ENCODE measurements at regions not wholly inside any gene's neighbourhood (a gene's known extent, or its start where the extent isn't known, plus 50 kb on each side); places are given as distances from the start of the nearest gene placed in this dataset.

DNA sequence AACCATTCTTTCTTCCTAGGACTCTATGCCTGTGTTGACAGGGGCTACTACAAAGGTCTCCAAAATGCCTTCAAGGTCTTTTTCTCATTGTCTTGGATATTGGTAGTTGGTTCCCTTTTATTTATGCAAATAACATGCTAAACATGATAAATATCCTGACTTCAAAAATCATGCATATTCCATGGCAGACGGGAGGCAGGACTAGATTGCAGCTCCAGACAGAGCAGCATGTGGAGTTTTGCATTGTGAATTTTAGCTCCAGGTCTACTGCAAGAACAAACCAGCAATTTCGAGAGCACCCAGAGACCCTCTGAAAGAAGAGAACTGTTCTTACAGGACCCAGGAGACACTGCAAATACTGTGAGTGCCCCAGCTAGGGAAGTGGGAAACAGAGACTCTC, 254.9 kb downstream of the RCHY1 start:
- Histone ChIP-seq H3K27ac (ENCODE audit: extremely low read length, insufficient read depth, low read length) (no peak overlapping the region), H2AFZ (ENCODE audit: low read length) (no peak overlapping the region), H3K36me3 (replicated peaks in 1 of 2; ENCODE audit: control insufficient read depth in 1 of 2, insufficient read depth in 2 of 2, low read length in 2 of 2) (no peaks in the 10 kb centered on the region), H3K4me1 (ENCODE audit: insufficient read depth, low read length) (no peaks in the 10 kb centered on the region), H3K79me2 (ENCODE audit: insufficient read depth, low read length) (no peaks in the 10 kb centered on the region), H4K20me1 (ENCODE audit: insufficient read depth, low read length) (no peaks in the 10 kb centered on the region), H3K9ac (ENCODE audit: insufficient read depth, low read depth, low read length) (no peak overlapping the region), H3K9me3 (ENCODE audit: low read length) (no peaks in the 10 kb centered on the region), H3K4me3 (replicated peaks in 1 of 3; ENCODE audit: insufficient read depth in 1 of 3, low read depth in 2 of 3, low read length in 3 of 3) (no peak overlapping the region), H3K4me2 (ENCODE audit: low read depth, low read length) (no peak overlapping the region), H3K27me3 (ENCODE audit: control insufficient read depth in 1 of 2, insufficient read depth in 2 of 2, low read length in 2 of 2) (no peaks in the 10 kb centered on the region)
- DNase-seq (ENCODE audit: low spot score) = no peak
- no peak for FAIRE-seq
- 24% methylated on average over 2 of the region's 2 CpGs for WGBS (ENCODE audit: low lambda C conversion rate)
- in situ Hi-C loops (cut with HindIII; ENCODE audit: extremely low pct_ligation_motif_present, low pct_unique_long_range_greater_than_20kb) = no loop called here
- ATAC-seq = no peak
- no TSS peak for BruUV-seq (replicated peaks)
- intact Hi-C loops (cut with micrococcal nuclease; ENCODE audit: unreplicated experiment) = no loop called here
- POLR2A ChIA-PET = no interaction called here
- CTCF ChIA-PET (ENCODE audit: low intra/inter-chr PET ratio, low total read pairs) = no interaction called here
- TF ChIP-seq, protein P1, sequence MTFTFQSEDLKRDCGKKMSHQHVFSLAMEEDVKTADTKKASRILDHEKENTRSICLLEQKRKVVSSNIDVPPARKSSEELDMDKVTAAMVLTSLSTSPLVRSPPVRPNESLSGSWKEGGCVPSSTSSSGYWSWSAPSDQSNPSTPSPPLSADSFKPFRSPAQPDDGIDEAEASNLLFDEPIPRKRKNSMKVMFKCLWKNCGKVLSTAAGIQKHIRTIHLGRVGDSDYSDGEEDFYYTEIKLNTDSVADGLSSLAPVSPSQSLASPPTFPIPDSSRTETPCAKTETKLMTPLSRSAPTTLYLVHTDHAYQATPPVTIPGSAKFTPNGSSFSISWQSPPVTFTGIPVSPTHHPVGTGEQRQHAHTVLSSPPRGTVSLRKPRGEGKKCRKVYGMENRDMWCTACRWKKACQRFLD (CRISPR knock-in tag; IDR thresholded peaks at IDR 0.05; ENCODE audit: borderline replicate concordance) = no peak
- no peak for TF ChIP-seq ZNF891 (CRISPR knock-in tag; IDR thresholded peaks at IDR 0.05)
- TF ChIP-seq ZSCAN20 (CRISPR knock-in tag; IDR thresholded peaks at IDR 0.05; ENCODE audit: borderline replicate concordance) = no peak
- TF ChIP-seq, protein P2, sequence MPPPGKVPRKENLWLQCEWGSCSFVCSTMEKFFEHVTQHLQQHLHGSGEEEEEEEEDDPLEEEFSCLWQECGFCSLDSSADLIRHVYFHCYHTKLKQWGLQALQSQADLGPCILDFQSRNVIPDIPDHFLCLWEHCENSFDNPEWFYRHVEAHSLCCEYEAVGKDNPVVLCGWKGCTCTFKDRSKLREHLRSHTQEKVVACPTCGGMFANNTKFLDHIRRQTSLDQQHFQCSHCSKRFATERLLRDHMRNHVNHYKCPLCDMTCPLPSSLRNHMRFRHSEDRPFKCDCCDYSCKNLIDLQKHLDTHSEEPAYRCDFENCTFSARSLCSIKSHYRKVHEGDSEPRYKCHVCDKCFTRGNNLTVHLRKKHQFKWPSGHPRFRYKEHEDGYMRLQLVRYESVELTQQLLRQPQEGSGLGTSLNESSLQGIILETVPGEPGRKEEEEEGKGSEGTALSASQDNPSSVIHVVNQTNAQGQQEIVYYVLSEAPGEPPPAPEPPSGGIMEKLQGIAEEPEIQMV (CRISPR knock-in tag; IDR thresholded peaks at IDR 0.05; ENCODE audit: low read depth) = no peak
- TF ChIP-seq, protein P3, sequence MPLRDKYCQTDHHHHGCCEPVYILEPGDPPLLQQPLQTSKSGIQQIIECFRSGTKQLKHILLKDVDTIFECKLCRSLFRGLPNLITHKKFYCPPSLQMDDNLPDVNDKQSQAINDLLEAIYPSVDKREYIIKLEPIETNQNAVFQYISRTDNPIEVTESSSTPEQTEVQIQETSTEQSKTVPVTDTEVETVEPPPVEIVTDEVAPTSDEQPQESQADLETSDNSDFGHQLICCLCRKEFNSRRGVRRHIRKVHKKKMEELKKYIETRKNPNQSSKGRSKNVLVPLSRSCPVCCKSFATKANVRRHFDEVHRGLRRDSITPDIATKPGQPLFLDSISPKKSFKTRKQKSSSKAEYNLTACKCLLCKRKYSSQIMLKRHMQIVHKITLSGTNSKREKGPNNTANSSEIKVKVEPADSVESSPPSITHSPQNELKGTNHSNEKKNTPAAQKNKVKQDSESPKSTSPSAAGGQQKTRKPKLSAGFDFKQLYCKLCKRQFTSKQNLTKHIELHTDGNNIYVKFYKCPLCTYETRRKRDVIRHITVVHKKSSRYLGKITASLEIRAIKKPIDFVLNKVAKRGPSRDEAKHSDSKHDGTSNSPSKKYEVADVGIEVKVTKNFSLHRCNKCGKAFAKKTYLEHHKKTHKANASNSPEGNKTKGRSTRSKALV (CRISPR knock-in tag; IDR thresholded peaks at IDR 0.05) = no peak
- no peak for TF ChIP-seq SRSF9 (IDR thresholded peaks at IDR 0.05; ENCODE audit: borderline replicate concordance, insufficient read depth, low read depth, low read length, poor library complexity, severe bottlenecking)
- no peak for TF ChIP-seq CEBPB (IDR thresholded peaks at IDR 0.05; ENCODE audit: borderline replicate concordance, low read depth, low read length)
- TF ChIP-seq MBNL3 (CRISPR knock-in tag; conservative IDR thresholded peaks at IDR 0.05) = no peak
- TF ChIP-seq TEAD2 (CRISPR knock-in tag; IDR thresholded peaks at IDR 0.05) = no peak
- TF ChIP-seq, protein P4, sequence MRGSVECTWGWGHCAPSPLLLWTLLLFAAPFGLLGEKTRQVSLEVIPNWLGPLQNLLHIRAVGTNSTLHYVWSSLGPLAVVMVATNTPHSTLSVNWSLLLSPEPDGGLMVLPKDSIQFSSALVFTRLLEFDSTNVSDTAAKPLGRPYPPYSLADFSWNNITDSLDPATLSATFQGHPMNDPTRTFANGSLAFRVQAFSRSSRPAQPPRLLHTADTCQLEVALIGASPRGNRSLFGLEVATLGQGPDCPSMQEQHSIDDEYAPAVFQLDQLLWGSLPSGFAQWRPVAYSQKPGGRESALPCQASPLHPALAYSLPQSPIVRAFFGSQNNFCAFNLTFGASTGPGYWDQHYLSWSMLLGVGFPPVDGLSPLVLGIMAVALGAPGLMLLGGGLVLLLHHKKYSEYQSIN (CRISPR knock-in tag; IDR thresholded peaks at IDR 0.05; ENCODE audit: borderline replicate concordance) = no peak
